Ammon's horn (tissue), 1 donor: ENCODE measurements at regions not wholly inside any gene's neighbourhood (a gene's known extent, or its start where the extent isn't known, plus 50 kb on each side); places are given as distances from the start of the nearest gene placed in this dataset.
"Not testable (repeated sequence)": the region's sequence is repeated elsewhere in the genome, so short reads cannot be mapped to it uniquely, and the experiment has no call there.

Source experiments
- DNase-seq: peaks from one replicate; pipeline ENCODE4 v3.0.0-alpha.2; 2016; ENCODE audit warnings: low spot score

DNA sequence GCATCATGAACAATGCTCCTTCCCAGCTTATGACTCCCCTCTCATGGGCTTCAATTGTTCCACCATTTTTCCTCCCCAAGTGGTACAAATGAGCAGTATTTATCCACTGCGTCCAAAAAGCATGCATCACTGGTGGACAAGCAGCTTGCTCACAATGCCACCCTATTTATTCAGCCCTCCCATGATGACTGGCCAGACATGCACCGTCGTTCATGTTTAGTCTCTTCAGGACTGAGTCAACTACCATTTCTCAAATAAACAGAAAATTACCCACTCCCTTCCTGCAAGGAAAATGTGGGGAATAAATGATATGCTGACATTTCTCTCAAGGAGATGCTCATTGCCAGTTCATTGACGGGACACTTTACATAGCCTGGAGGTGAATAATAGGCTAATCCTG is 300.4 kb downstream of the C6orf118 start:
- DNase-seq, result no peak

DNA sequence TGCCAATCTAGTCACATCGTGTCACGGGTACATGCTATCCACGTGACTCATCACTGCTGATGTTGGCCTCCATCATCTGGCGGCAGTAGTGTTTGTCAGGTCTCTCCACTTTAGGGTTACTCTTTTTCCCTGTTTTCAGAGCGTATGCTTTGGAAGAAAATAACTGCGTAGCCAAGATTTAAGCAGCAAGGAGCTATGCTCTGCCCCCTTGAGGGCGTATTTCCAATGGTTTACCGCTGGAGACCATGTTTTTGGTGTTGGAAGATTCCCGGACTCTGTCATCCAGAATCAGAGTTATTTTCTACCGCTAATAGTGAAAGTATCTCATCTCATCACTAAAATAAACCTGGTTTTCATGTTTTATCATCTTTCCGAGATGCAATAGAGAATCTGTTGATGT is 306.5 kb downstream of the C6orf118 start:
- no peak for DNase-seq

DNA sequence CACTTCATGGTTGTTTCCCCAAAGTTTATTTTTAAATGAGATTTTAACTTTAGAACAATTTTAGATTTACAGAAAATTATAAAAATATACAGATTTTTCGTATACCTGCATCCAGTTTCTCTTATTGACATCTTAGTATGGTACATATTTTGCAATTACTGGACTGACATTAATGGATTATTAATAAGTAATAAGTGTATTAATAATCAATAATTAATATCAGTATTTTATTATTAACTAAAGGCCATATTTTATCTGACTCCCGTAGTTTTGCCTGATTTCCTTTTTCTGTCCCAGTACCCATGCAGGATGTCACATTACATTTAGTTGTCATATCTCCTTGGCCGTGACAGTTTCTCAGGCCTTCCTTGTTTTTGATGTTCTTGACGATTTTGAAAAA is 307.0 kb downstream of the C6orf118 start:
- no peak for DNase-seq

DNA sequence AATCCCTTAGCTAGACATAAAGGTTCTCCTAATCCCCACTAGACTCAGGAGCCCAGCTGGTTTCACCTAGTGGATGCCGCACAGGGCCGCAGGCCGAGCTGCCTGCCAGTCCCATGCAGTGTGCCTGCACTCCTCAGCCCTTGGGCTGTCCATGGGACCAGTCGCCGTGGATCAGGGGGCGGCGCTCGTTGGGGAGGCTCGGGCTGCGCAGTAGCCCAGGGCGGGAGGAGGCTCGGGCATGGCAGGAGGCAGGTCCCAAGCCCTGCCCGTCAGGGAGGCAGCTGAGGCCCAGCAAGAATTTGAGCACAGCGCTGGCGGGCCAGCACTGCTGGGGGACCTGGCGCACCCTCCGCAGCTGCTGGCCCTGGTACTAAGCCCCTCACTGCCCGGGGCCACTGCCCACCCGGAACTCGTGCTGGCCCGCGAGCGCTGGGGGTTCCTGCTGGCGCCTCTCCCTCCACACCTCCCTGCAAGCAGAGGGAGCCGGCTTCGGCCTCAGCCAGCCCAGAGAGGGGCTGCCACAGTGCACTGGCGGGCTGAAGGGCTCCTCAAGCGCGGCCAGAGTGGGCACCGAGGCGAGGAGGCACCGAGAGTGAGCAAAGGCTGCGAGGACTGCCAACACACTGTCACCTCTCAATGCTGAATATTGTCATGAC is 307.8 kb downstream of the C6orf118 start:
- no peak for DNase-seq

DNA sequence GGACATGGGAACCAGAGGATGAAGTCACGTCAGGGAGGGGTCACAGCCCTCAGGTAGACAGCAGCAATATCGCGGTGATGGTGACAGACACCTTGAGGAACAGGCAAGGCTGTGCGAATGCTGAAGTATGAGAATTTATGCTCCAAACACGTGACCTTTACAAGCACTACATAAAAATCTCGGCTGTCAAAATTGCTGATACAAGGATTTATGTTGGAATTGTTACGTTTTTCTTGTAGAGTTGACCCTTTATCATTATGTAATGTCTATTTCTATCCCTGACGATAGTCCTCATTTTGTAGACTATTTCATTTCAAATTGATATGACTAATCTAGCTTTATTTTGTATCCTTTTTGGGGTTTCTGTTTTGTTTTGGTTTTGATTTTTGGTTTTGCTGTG is 311.1 kb downstream of the C6orf118 start:
- DNase-seq, result no peak

DNA sequence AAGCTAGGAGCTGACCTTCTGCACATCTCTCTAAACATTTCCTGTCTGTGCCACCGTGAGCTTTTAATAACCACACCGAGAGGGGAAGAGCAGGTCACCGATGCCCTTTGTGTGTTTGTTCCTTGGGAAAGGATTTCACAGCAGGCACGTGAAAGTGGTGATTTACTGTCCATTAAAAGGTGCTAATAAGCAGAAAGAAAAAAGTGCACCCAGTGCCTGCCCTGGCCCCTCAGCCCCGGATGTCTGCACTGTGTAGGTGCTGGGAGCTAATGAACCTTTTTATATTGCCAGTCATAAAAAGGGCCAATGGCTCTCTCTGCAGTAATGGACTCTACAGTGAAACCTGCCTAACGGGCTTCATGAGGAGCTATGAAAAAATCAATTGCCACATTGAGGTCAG is 312.6 kb downstream of the C6orf118 start:
- no peak for DNase-seq

DNA sequence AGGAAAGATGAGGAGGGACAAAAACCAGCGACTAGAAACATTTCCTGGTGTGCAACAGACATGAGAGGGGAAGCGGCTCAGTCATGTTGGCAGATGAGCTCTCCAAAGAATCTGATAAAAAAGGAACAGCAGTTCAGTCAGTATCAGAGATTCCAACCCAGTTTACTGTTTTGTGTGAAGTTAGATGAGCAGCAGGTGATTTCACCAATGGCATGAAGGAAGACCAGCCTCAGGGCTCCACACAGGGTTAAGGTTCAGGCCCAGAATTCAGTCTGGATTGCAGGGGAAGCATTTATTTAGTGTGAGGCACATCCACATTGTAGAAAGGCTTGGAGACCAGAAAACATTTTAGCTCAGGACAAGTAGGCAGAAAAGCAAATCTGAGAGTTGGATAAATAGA is 317.8 kb downstream of the C6orf118 start:
- DNase-seq, result no peak

DNA sequence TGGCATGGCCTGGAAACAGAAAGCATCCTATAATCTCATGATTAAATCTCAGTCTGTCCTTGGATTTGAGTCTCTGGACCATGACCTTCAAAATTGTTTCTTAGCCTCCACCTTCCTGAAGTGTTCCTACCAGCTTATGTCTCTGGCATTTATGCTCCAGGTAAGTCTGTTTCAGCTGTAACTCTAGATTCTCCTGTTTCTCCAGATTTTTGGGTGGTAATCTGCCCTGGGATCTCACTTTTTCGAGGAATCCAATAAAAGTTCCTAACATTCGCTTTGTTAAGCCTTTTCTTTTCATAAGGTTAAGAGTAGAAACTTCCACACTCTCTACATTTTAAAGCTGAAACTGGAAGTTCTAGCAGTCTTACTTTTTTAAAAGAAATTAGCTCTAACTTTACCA is 318.5 kb downstream of the C6orf118 start:
- DNase-seq, result no peak

DNA sequence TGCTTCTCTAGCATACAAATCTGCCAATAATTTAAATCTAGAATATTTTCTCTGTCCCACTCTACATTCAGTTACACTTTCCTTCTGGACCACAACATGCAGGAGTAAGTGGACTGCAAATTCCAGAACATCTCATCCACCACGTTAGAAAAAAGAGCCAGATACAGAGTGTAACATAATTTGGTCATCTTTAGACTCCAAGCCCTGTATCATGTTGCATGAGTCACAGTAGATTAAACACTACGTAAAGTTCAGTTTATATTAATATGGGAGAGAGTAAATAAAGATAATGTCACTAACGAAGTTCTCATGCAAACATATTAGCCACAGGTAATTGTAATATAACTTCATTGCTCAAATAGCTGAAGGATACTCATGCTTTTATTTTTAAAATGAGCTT is 327.0 kb downstream of the C6orf118 start:
- DNase-seq, result no peak

DNA sequence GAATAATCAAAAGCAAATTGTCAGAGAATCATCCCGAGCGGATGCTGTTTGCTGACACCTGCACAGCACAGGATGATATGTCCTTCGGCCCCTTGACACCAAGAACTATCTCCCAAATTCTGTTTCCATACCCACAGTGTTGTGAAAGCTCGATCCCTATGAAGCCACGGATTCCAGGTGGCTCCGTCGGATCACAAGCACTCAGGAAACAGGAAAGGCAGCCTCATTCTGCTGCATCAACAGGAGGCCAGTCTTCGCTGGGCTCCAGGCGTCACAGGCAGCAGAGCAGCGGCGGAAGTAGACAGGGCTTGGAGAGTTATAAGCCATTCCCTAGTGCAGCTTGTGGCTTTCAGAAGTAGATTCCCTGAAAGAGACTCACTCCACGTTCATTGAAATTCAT is 342.3 kb downstream of the C6orf118 start:
- no peak for DNase-seq

DNA sequence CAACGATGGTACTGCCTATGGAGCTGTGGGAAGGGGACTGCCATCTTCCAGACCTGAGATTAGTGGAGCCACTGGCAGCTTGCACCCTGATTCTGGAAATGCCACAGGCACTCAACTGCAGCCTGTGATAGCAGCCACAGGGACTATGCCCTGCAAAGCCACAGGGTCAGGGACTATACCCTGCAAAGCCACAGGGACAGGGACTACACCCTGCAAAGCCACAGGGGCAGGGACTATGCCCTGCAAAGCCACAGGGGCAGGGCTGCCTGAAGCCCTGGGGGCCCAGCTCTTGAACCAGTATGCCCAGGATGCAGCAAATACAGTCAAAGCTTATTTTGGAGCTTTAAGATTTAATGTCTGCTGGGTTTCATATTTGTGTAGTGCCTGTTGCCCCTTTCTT is 346.6 kb downstream of the C6orf118 start:
- DNase-seq, result no peak

DNA sequence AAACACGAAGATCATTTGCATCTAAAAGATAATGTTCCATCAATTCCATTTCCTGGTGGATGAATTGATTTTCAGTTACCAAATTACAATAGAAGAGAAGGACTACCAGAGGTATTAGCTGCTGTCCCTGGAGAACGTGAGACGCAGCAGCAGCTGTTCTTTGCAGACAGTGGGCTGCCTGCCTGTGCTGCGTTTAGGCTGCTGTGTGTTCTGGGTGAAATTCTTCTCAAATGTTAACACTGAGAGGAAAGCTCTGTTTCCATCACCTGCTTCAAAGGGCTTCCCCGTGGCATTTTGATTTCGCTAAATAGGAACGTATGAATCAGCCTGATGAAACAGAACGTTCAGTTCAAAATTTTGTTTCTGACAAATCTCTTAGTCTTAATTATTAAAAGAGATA is 362.2 kb downstream of the C6orf118 start:
- DNase-seq, result peak; percentile 9

DNA sequence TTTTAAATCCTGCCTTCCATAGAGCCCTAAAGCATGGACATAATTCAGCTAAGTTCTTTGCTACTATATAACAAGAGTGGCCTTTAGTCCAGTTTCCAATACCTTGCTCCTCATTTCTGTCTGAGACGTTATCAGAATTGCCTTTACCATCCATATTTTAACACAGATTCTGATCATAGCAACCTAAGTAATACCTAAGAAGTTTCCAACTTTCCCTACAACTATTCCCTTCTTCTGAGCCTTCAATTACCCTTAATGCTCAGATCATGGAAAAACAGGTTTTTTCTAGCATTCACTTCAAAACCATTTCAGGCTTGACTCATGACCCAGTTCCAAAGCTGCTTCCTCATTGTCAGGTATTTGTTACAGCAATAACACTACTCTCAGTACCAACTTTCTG is 367.1 kb downstream of the C6orf118 start:
- DNase-seq, result no peak

DNA sequence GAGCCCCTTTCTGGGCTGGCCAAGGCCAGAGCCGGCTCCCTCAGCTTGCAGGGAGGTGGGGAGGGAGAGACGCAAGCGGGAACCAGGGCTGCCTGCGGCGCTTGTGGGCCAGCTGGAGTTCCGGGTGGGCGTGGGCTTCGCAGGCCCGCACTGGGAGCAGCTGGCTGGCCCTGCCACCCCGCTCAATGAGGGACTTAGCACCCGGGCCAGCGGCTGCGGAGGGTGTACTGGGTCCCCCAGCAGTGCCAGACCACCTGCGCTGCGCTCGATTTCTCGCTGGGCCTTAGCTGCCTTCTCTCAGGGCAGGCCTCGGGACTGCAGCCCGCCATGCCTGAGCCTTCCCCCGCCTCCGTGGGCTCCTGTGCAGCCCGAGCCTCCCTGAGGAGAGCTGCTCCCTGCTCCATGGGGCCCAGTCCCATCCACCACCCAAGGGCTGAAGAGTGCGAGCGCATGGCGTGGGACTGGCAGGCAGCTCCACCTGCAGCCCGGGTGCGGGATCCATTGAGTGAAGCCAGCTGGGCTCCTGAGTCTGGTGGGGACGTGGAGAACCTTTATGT is 376.1 kb downstream of the C6orf118 start:
- not testable (repeated sequence) for DNase-seq

DNA sequence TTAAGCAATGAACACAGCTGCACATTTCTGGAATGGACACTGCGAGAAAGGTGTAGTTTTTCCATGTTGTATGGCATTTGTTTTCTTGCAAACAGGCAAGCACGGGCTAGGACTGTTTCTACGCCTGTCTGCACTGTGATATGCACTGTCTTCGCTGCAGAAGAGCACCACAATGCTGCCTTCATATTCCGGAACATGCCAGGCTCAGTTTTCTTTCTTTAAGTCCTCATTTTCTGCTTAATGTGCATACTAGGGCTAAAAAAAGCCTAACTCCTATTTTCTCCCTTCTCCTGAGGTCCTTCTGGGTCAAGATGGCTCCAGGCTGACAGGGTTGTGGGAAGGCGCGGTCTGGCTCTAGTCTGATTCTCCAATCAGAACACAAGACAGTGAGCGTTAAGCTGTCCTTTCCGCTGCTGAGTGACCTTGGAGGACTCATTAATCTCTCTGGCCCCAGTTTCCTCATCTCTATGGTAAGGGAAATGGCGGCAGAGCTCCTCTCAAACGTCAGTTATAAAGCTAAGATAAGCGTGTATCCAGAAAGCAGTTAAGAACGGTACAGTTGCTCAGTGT is 379.9 kb downstream of the C6orf118 start:
- DNase-seq, result peak; percentile 20

DNA sequence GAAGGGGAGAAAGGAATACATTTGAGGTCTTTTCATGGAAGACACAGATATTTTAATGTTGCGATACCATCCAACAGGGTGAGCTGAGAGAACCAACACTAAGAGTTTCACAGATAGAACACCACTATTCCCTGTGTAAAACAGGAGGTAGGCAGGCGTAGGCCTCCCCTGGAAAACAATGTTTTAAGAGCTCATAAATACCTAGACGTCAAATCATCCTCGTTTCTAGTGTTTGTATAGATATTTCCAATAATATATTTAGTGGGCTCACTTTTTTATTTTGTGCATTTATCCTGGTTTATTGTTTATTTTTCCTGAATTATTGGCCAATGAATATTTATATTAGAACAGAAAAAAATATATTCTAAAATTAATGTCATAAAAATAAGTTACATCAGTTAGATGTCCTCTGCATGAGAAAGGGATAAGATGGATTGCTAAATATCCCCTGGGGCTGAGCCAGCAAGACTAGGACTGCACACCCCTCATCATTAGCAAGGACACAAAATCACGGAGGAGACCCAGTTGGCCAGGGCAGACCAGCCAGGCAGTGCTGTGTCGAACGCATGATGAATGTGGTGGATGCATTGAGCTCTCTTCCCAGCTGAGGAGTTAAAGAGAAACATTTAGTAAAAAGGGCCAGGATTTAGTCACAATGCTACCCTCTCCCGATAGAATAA is 380.5 kb downstream of the C6orf118 start:
- peak; percentile 25 for DNase-seq

DNA sequence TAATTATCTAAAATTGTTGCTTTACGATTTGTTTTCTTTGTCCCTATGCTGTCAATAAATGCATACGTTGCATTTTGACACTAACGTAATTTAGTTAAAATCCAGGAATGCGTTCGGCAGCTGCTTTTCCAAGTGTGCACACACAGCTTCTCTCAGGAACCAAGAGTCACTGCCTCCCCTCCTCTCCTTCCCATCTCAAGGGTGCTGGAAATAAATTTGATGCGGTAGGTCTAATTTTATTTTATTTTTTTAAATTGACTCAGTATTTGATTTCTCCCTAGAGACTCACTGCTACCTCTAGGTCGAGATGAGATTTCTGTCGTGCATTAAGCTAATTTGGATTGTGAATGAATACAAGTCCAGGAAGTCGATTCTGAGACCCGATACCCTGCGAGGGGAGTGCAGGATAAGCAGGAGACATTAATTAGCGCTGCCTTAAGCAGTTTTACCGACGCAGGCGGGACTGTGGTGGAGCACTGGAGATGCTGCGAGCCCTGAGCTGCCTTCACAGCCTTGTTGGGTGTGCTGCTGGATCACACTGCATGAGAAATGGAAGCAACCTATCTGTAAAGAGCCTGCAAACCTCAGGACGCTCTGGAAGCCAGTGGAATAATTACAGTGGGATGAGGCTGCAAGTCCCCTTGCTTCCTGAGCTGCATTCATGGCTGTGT is 381.2 kb downstream of the C6orf118 start:
- DNase-seq, result peak; percentile 76

DNA sequence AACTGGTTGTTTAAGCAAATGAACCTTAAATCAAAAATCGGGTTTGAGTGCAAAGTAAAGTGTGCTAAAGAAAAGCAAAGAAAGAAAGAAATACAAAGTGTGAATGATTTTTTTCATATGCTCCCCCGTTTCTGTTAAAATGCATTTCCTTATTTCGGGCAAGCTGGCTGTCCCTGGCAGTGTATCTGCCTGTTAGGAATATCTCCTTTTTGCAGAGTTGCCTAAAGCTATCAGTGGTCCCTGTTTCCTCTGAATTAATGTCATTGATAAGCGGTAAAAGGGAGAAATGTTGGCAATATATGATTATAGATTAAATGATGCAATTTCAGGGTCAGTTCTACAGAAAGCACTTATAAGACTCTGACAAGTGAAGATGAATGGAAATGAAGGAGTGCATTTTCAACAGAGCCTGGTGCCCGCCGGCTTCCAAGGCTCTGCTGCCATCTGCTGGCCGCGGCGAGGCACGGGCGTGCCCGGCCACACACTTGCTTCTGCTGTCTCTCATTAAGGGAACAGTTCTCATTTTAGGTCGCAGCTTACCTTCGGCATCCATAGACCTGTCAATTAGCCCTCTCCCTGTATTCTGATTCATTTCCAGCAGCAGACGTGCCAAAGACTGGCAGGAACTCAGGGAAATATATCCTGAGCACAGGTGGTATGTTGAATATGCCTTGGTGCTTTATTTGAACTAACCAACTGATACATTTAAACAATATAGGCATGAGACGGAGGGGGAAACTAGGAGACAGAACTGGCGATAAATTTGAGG is 381.9 kb downstream of the C6orf118 start:
- DNase-seq, result peak; percentile 91

DNA sequence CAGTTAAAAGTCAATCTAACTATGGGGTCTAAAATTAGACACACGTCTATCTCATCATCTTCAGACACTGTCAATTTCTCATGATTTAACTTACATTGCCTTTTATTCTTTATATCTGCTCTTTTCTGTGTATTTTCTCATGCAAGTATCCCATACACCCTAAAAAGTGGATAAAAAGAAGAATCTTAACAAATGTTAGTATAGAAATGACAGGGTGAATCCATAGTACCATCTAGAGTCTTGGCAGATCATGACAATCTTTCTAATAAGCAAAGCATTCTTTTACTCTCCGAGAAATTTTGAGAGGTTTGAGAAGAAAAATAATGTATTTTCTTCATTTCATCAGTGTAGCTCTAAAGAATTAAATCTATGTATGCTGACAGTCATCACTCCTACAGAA is 382.7 kb downstream of the C6orf118 start:
- DNase-seq, result peak; percentile 41

DNA sequence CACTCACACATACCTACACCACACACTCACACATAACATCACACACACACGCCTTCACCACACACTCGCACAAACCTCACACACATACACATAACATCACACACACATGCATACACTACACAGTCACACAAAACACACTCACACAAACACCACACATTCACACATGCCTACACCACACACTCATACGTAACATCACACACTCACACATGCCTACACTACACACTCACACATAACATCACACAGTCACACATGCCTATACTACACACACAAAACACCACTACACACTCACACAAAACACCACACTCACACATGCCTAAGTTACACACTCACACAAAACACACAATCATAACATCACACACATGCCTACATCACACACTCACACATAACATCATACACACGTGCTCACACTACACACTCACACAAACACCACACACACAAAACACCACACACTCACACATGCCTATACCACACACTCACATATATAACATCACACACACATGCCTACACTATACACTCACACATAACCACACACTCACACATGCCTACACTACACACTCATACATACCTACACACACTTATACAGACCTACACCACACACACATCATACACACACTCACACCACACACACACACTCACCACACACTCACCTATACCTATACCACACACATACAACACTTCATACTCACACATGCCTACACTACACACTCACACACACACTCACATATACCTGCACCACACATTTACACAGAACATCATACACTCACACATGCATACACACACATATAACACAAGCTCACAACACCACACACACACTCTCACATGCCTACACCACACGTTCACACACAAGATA is 383.5 kb downstream of the C6orf118 start:
- no peak for DNase-seq

DNA sequence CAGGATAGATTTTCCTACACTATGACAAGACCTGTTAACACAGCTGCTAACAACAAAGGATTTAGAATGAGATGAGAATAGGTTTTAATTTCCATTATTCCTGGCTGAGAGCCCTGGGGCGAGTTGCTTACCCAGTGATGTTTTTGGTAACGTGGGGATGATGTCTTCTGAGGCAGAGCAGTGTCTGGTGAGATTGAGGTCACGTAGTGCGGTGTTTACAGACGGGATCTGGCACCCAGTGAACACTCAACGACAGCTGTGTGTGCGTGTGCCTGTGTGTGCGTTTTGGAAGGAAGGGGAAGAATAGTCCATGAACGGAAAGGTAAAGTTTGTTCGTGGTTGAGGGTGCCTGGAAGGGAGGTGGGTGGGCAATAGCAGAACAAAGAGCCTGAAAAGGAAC is 384.7 kb downstream of the C6orf118 start:
- no peak for DNase-seq
